Neuronal stem cell (in vitro differentiated cells): ENCODE measurements at regions not wholly inside any gene's neighbourhood (a gene's known extent, or its start where the extent isn't known, plus 50 kb on each side); places are given as distances from the start of the nearest gene placed in this dataset.

Experiments used
- DNase-seq: peaks from one replicate; pipeline ENCODE4 v3.0.0-alpha.2; 2013; ENCODE audit warnings: low spot score
- H2AFZ ChIP-seq: one replicate; pipeline ENCODE4 v1.6.1; 2013; ENCODE audit warnings: mild to moderate bottlenecking, low read length, inconsistent platforms
- H2AK5ac ChIP-seq: 2 replicates; pipeline ENCODE4 v1.6.1; 2013; ENCODE audit warnings: low read depth, mild to moderate bottlenecking, inconsistent platforms, low read length, moderate library complexity, mixed read lengths
- H2BK120ac ChIP-seq: 2 replicates; pipeline ENCODE4 v1.6.1; 2013; ENCODE audit warnings: low read depth, mild to moderate bottlenecking, inconsistent platforms, low read length, moderate library complexity, mixed read lengths
- H2BK12ac ChIP-seq: one replicate; pipeline ENCODE4 v1.6.1; 2013; ENCODE audit warnings: low read length, inconsistent platforms
- H2BK15ac ChIP-seq: 2 replicates; pipeline ENCODE4 v1.6.1; 2013; ENCODE audit warnings: mild to moderate bottlenecking, low read length, inconsistent platforms, mixed read lengths
- H2BK5ac ChIP-seq: one replicate; pipeline ENCODE4 v1.6.1; 2013; ENCODE audit warnings: inconsistent platforms, mild to moderate bottlenecking, low read length, moderate library complexity
- H3K14ac ChIP-seq: one replicate; pipeline ENCODE4 v1.6.1; 2013; ENCODE audit warnings: low read length, inconsistent platforms
- H3K18ac ChIP-seq: 2 replicates; pipeline ENCODE4 v1.6.1; 2013; ENCODE audit warnings: low read length, inconsistent platforms
- H3K23ac ChIP-seq: 2 replicates; pipeline ENCODE4 v1.6.1; 2013; ENCODE audit warnings: low read depth, mild to moderate bottlenecking, mixed read lengths, low read length, inconsistent platforms; ENCODE audit not compliant: poor library complexity
- H3K27ac ChIP-seq: replicated peaks from 3 replicates; pipeline ENCODE4 v1.5.1; 2013; ENCODE audit warnings: low read length, inconsistent platforms
- H3K27me3 ChIP-seq, 3 experiments: 2 replicates each; pipeline ENCODE4 v1.6.1; 2013; ENCODE audit warnings: low read length in 3 of 3, mild to moderate bottlenecking in 2 of 3, inconsistent platforms in 1 of 3, low read depth in 1 of 3, mixed read lengths in 1 of 3, moderate library complexity in 1 of 3; ENCODE audit not compliant: control insufficient read depth in 3 of 3, insufficient read depth in 3 of 3
- H3K36me3 ChIP-seq, 2 donors: replicated peaks in 1 of 2; 2 replicates each; pipeline ENCODE4 v1.6.1; 2013; ENCODE audit warnings: low read length in 2 of 2; ENCODE audit not compliant: control insufficient read depth in 2 of 2, insufficient read depth in 2 of 2
- H3K4ac ChIP-seq: 2 replicates; pipeline ENCODE4 v1.6.1; 2013; ENCODE audit warnings: inconsistent platforms, mild to moderate bottlenecking, low read length, moderate library complexity
- H3K4me1 ChIP-seq, 2 donors: 1 replicate in 1 of 2; 2 replicates in 1 of 2; pipeline ENCODE4 v1.6.1; 2013; ENCODE audit warnings: low read length in 2 of 2, low read depth in 1 of 2; ENCODE audit not compliant: control insufficient read depth in 2 of 2, insufficient read depth in 1 of 2
- H3K4me2 ChIP-seq: one replicate; pipeline ENCODE4 v1.6.1; 2013; ENCODE audit warnings: mild to moderate bottlenecking, low read length, inconsistent platforms; ENCODE audit not compliant: insufficient read depth, poor library complexity, severe bottlenecking
- H3K4me3 ChIP-seq, 2 donors: 2 replicates each; pipeline ENCODE4 v1.5.1; 2013; ENCODE audit warnings: low read length in 2 of 2, mild to moderate bottlenecking in 2 of 2, inconsistent platforms in 1 of 2, moderate library complexity in 1 of 2
- H3K79me1 ChIP-seq: one replicate; pipeline ENCODE4 v1.6.1; 2013; ENCODE audit warnings: low read depth, mild to moderate bottlenecking, inconsistent platforms, low read length, moderate library complexity
- H3K9ac ChIP-seq: one replicate; pipeline ENCODE4 v1.6.1; 2013; ENCODE audit warnings: mild to moderate bottlenecking, low read depth, low read length, inconsistent platforms; ENCODE audit not compliant: poor library complexity
- H3K9me3 ChIP-seq, 2 donors: replicated peaks in 1 of 2; 2 replicates each; pipeline versions ENCODE3 to v1.6.1; 2013; ENCODE audit warnings: low read length in 2 of 2, mild to moderate bottlenecking in 2 of 2, inconsistent platforms in 1 of 2, low read depth in 1 of 2, mixed read lengths in 1 of 2, moderate library complexity in 1 of 2; ENCODE audit not compliant: control insufficient read depth in 2 of 2, insufficient read depth in 1 of 2
- H4K8ac ChIP-seq: one replicate; pipeline ENCODE4 v1.6.1; 2013; ENCODE audit warnings: low read depth, mild to moderate bottlenecking, inconsistent platforms, low read length, moderate library complexity
- H4K91ac ChIP-seq: one replicate; pipeline ENCODE4 v1.6.1; 2013; ENCODE audit warnings: low read length, low read depth, mild to moderate bottlenecking, inconsistent platforms; ENCODE audit not compliant: poor library complexity
- WGBS, 2 donors: extraction: QIAGEN DNeasy Blood & Tissue Kit; methylation state at CpG; one replicate each; pipeline ENCODE4 v1.1.7; 2013; ENCODE audit warnings: missing lambda C conversion rate in 2 of 2, mixed read lengths in 1 of 2; ENCODE audit not compliant: insufficient read length in 2 of 2, insufficient replicate concordance in 1 of 2; ENCODE audit errors: extremely low coverage in 2 of 2; 5-methylcytosine and 5-hydroxymethylcytosine counted together

DNA sequence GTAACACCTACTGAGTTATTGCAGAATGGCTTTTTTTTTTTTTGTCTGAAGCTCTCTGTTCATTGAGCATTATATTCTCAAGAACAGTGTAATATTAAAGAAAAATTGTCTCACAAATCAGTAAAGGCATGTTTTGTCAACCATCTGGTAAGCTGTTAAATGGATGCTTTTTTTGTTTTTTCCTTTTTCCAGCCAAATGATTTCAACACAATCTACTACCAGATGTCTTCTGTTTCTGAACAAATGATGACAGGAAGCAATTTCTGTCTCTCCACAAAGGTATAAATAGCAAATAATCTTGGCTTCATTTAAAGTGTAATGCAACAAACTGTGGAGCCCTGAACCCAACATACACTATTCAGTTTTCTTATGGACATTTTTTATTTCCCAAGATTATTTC is 78.6 kb upstream of the RGS2 start:
- no peaks in the 10 kb centered on the region for H3K79me1 ChIP-seq
- no peak overlapping the region for H3K4me3 ChIP-seq
- H2BK15ac ChIP-seq: no peak overlapping the region
- H3K9me3 ChIP-seq: no peaks in the 10 kb centered on the region
- no peak overlapping the region for H4K8ac ChIP-seq
- no peak overlapping the region for H3K23ac ChIP-seq
- H3K27me3 ChIP-seq: peaks cover 0 to 4% (median 0%) of the 10 kb centered on the region in 3 experiments
- H3K4me2 ChIP-seq: no peak overlapping the region
- no peaks in the 10 kb centered on the region for H3K4me1 ChIP-seq
- no peaks in the 10 kb centered on the region for H3K36me3 ChIP-seq
- H3K14ac ChIP-seq: no peak overlapping the region
- no peak overlapping the region for H2AFZ ChIP-seq
- no peak overlapping the region for H3K9ac ChIP-seq
- H3K4ac ChIP-seq: no peak overlapping the region
- no peak for DNase-seq
- no peak overlapping the region for H3K18ac ChIP-seq
- no peak overlapping the region for H2BK120ac ChIP-seq
- no peak overlapping the region for H4K91ac ChIP-seq
- H2AK5ac ChIP-seq: no peak overlapping the region
- H3K27ac ChIP-seq: no peak overlapping the region
- no peak overlapping the region for H2BK12ac ChIP-seq
- no peak overlapping the region for H2BK5ac ChIP-seq

DNA sequence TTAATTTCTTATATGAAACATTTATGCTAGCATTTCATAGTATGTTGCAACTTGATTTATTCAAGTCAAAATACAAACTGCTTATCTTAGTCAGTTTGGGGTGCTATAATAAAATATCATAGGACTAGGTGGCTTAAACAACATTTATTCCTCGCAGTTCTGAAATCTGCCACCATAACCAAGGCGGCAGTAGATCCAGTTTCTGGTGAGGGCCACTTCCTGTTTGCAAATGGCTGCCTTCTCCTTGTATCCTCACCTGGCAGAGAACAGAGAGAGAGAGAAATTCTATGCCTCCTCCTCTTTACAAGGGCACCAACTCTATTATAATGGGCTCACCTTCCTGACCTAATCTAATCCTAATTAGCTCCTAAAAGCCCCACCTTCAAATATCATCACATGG is 76.1 kb upstream of the RGS2 start:
- Histone ChIP-seq H2BK120ac (no peak overlapping the region), H4K91ac (no peak overlapping the region), H3K18ac (no peak overlapping the region), H3K36me3 (no peaks in the 10 kb centered on the region), H3K79me1 (no peaks in the 10 kb centered on the region), H3K27me3 (peaks cover 0 to 4% (median 0%) of the 10 kb centered on the region in 3 experiments), H2BK15ac (no peak overlapping the region), H2AK5ac (no peak overlapping the region), H4K8ac (no peak overlapping the region), H3K23ac (no peak overlapping the region), H2BK12ac (no peak overlapping the region), H3K4me2 (no peak overlapping the region), H3K9me3 (no peaks in the 10 kb centered on the region), H3K4me3 (no peak overlapping the region), H3K14ac (no peak overlapping the region), H3K4me1 (no peaks in the 10 kb centered on the region), H3K9ac (no peak overlapping the region), H3K27ac (no peak overlapping the region), H2AFZ (peak overlapping the region; percentile 76), H2BK5ac (no peak overlapping the region), H3K4ac (no peak overlapping the region)
- no CpG with 5 or more reads among the region's 2 CpGs for WGBS, 2 donors
- no peak for DNase-seq

DNA sequence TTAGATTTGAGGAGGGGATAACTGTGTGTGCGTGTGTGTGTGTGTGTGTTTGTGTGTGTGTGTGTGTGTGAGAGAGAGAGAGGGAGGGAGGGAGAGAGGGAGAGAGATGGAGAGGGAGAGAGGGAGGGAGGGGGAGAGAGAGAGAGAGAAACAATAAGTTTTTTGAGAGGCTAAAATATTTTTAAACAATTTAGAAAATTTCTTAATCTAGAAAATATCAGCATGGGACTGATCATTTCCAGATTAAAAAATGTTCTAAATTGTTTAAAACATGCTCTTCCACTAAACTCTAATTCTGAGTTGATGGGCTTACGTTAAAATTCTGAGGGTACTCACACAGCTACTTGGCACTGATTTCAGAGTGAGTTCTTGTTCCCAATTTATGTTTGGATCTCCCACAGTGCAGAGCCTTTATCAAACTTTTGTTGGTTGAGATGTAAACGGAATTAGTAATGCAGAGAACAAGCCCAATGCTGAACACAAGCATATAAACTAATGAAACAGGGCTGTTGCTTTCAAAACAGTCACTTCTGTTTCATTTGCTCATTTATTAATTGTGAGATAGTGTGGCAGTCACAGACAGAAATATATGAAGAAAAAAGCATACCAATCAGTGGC is 73.4 kb upstream of the RGS2 start:
- H3K23ac ChIP-seq: no peak overlapping the region
- H3K27ac ChIP-seq: no peak overlapping the region
- H3K9ac ChIP-seq: no peak overlapping the region
- DNase-seq: no peak
- H4K8ac ChIP-seq: no peak overlapping the region
- H2AFZ ChIP-seq: no peak overlapping the region
- no peak overlapping the region for H3K18ac ChIP-seq
- no peak overlapping the region for H3K4ac ChIP-seq
- no peak overlapping the region for H2AK5ac ChIP-seq
- H2BK5ac ChIP-seq: no peak overlapping the region
- no peaks in the 10 kb centered on the region for H3K4me1 ChIP-seq
- H3K4me2 ChIP-seq: no peak overlapping the region
- H3K4me3 ChIP-seq: no peak overlapping the region
- no peaks in the 10 kb centered on the region for H3K79me1 ChIP-seq
- no peak overlapping the region for H2BK12ac ChIP-seq
- no peak overlapping the region for H2BK15ac ChIP-seq
- no peak overlapping the region for H3K14ac ChIP-seq
- no CpG with 5 or more reads among the region's 3 CpGs for WGBS, 2 donors
- no peak overlapping the region for H2BK120ac ChIP-seq
- no peaks in the 10 kb centered on the region for H3K27me3 ChIP-seq
- no peaks in the 10 kb centered on the region for H3K9me3 ChIP-seq
- no peak overlapping the region for H4K91ac ChIP-seq
- H3K36me3 ChIP-seq: no peaks in the 10 kb centered on the region

DNA sequence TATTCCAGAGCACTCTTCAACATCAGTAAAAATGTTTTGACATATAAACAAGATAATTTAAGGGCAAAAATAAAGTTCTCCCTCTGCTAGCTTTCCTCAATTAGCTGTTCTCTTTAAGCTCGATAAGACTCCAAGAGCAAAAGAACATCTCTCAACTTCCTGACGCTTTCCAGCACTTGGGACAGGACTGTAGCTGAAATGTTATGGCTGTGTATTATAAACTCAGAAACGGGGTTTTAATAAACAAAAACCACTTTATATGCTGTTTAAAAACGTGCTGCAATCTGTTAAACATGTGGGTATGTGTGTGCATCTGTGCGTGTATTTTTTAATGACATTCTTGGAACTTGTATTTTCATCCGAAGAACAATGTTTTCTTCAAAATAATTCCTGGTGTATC is 71.5 kb upstream of the RGS2 start:
- Histone ChIP-seq H3K4me1 (no peaks in the 10 kb centered on the region), H3K9me3 (peaks cover 0 to 9% of the 10 kb centered on the region in 2 donors), H2BK120ac (no peak overlapping the region), H2BK12ac (no peak overlapping the region), H3K23ac (no peak overlapping the region), H3K27ac (no peak overlapping the region), H3K18ac (no peak overlapping the region), H4K8ac (no peak overlapping the region), H3K36me3 (no peaks in the 10 kb centered on the region), H2BK5ac (no peak overlapping the region), H3K14ac (no peak overlapping the region), H2BK15ac (no peak overlapping the region), H3K9ac (no peak overlapping the region), H3K27me3 (no peaks in the 10 kb centered on the region), H4K91ac (no peak overlapping the region), H3K79me1 (no peaks in the 10 kb centered on the region), H3K4me2 (no peak overlapping the region), H2AFZ (no peak overlapping the region), H3K4me3 (no peak overlapping the region), H2AK5ac (no peak overlapping the region), H3K4ac (no peak overlapping the region)
- no CpG with 5 or more reads among the region's 6 CpGs for WGBS, 2 donors
- DNase-seq: no peak
